ENCODE measurements at regions not wholly inside any gene's neighbourhood (a gene's known extent, or its start where the extent isn't known, plus 50 kb on each side); places are given as distances from the start of the nearest gene placed in this dataset.

DNA sequence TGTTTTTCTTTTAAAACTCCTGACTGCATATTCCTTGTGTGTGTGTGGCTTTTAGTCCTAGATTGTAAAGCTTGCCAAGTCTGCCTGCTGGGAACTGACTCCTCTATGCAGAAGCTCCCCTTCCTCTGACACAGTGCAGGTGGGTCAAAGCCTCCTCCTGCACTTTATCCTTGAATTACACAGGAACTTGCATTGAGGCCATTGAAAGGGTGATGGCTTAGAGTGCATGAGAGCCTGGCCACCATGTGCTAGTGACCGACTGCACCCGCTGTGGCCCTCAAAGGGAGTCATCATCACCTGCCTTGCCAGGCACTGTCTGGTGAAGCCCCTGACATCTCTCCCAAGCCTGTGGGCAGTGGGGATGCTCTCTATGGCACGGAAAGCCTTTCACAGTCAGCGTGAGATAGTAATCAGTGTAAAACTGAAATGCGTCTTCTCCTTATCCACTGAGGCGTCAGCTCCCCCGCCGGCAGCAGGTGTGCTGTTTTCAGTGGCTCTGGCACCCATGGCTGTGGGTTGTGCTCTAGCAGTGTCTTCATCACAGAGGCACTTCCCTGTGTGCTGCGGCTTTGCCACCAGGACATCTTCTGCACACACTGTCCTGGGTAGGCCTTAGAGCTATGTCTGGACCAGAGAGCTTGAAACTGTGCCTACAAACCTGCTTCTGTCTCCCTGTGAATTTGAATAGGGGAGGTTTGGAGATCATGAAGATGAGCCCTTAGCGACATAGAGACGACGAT is 87.9 kb downstream of the THBS2 start:
- TF ChIP-seq, protein P1, sequence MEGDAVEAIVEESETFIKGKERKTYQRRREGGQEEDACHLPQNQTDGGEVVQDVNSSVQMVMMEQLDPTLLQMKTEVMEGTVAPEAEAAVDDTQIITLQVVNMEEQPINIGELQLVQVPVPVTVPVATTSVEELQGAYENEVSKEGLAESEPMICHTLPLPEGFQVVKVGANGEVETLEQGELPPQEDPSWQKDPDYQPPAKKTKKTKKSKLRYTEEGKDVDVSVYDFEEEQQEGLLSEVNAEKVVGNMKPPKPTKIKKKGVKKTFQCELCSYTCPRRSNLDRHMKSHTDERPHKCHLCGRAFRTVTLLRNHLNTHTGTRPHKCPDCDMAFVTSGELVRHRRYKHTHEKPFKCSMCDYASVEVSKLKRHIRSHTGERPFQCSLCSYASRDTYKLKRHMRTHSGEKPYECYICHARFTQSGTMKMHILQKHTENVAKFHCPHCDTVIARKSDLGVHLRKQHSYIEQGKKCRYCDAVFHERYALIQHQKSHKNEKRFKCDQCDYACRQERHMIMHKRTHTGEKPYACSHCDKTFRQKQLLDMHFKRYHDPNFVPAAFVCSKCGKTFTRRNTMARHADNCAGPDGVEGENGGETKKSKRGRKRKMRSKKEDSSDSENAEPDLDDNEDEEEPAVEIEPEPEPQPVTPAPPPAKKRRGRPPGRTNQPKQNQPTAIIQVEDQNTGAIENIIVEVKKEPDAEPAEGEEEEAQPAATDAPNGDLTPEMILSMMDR (IDR thresholded peaks at IDR 0.05): no peak
- TF ChIP-seq POLR2A (IDR thresholded peaks at IDR 0.05) (no peak), EP300 (IDR thresholded peaks at IDR 0.05) (no peak)
- no peak overlapping the region for H3K4me3 ChIP-seq
- no peak overlapping the region for H3K27ac ChIP-seq
- H3K36me3 ChIP-seq: no peaks in the 10 kb centered on the region
- no peaks in the 10 kb centered on the region for H3K27me3 ChIP-seq
- H3K4me1 ChIP-seq: peaks cover 0 to 31% (median 0%) of the 10 kb centered on the region in 4 donors
- no peak for DNase-seq (ENCODE audit: low spot score in 2 of 2)
- H3K9me3 ChIP-seq: no peaks in the 10 kb centered on the region
- 74 to 84% methylated on average over 12 of the region's 12 CpGs for WGBS, 2 donors

- Histone ChIP-seq H3K4me1 (peaks cover 0 to 28% (median 0%) of the 10 kb centered on the region in 4 donors), H3K27me3 (no peaks in the 10 kb centered on the region), H3K36me3 (no peaks in the 10 kb centered on the region), H3K4me3 (no peak overlapping the region), H3K27ac (no peak overlapping the region), H3K9me3 (no peaks in the 10 kb centered on the region)
- no peak for TF ChIP-seq POLR2A (IDR thresholded peaks at IDR 0.05)
- TF ChIP-seq EP300 (IDR thresholded peaks at IDR 0.05): no peak
- TF ChIP-seq, protein P1 (IDR thresholded peaks at IDR 0.05): no peak
- DNase-seq (ENCODE audit: low spot score in 2 of 2): no peak
- WGBS, 2 donors: 82 to 92% methylated on average over 5 of the region's 5 CpGs
These were observed 88.7 kb downstream of the THBS2 start for GRCh38 chr6:169164986-169165385.

DNA sequence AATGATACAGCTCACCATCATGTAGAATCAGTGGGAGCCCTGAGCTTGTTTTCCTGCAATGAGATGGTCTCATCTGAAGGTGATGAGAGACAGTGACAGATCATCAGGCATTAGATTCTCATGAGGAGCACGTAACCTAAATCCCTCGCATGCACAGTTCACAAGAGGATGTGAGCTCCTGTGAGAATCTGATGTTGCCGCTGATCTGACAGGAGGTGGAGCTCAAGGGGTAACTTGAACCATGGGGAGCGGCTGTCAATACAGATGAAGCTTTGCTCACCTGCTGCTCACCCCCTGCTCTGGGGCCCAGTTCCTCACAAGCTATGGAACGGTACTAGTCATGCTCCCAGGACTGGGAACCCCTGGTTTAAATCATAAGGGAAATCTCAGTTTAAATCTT is 89.2 kb downstream of the THBS2 start:
- no peaks in the 10 kb centered on the region for H3K36me3 ChIP-seq
- no peak overlapping the region for H3K4me3 ChIP-seq
- no peak overlapping the region for H3K27ac ChIP-seq
- H3K4me1 ChIP-seq: peaks cover 0 to 23% (median 0%) of the 10 kb centered on the region in 4 donors
- H3K9me3 ChIP-seq: no peaks in the 10 kb centered on the region
- DNase-seq (ENCODE audit: low spot score in 2 of 2): no peak
- TF ChIP-seq POLR2A (IDR thresholded peaks at IDR 0.05): no peak
- TF ChIP-seq, protein P1 (IDR thresholded peaks at IDR 0.05): no peak
- TF ChIP-seq EP300 (IDR thresholded peaks at IDR 0.05): no peak
- H3K27me3 ChIP-seq: no peaks in the 10 kb centered on the region
- WGBS, 2 donors: 98 to 99% methylated on average over 5 of the region's 5 CpGs

GRCh38 chr6:169163411-169163901 is 90.2 kb downstream of the THBS2 start:
- Histone ChIP-seq H3K36me3 (no peaks in the 10 kb centered on the region), H3K27ac (peak overlapping the region in 3 of 4 donors; percentile 13 to 83 (median 81)), H3K27me3 (no peaks in the 10 kb centered on the region), H3K9me3 (no peaks in the 10 kb centered on the region), H3K4me1 (peaks cover 0 to 29% (median 0%) of the 10 kb centered on the region in 4 donors), H3K4me3 (no peak overlapping the region)
- TF ChIP-seq EP300 (IDR thresholded peaks at IDR 0.05) (no peak), POLR2A (IDR thresholded peaks at IDR 0.05) (no peak)
- TF ChIP-seq, protein P1 (IDR thresholded peaks at IDR 0.05): no peak
- DNase-seq (ENCODE audit: low spot score in 2 of 2): no peak
- WGBS, 2 donors: 88 to 89% methylated on average over 4 of the region's 4 CpGs

- WGBS, 2 donors: 61 to 62% methylated on average over 12 of the region's 12 CpGs
- Histone ChIP-seq H3K4me3 (peak overlapping the region in 1 of 4 donors; percentile 18), H3K9me3 (no peaks in the 10 kb centered on the region), H3K27me3 (no peaks in the 10 kb centered on the region), H3K27ac (peak overlapping the region in 3 of 4 donors; percentile 13 to 83 (median 81)), H3K4me1 (peaks cover 0 to 35% (median 3%) of the 10 kb centered on the region in 4 donors), H3K36me3 (no peaks in the 10 kb centered on the region)
- TF ChIP-seq EP300 (IDR thresholded peaks at IDR 0.05) (peak; percentile 43 to 70), POLR2A (IDR thresholded peaks at IDR 0.05) (no peak)
- TF ChIP-seq, protein P1 (IDR thresholded peaks at IDR 0.05): peak in 1 of 5 experiments; percentile 35
- DNase-seq (ENCODE audit: low spot score in 2 of 2): peak in 1 of 2 donors; percentile 52
These were observed 90.8 kb downstream of the THBS2 start for GRCh38 chr6:169162752-169163407.

Data from tibial nerve (tissue), 4 donors.